Vagina (tissue), 2 donors: ENCODE measurements at regions not wholly inside any gene's neighbourhood (a gene's known extent, or its start where the extent isn't known, plus 50 kb on each side); places are given as distances from the start of the nearest gene placed in this dataset.

Experiments used
- DNase-seq, 2 donors: peaks; one replicate each; pipeline ENCODE4 v3.0.0-alpha.2; 2017; ENCODE audit errors: extremely low spot score in 2 of 2
- H3K27ac ChIP-seq: fragments of 200-600 bp; sonication (generic); one replicate; pipeline ENCODE4 v1.5.1; 2019
- H3K27me3 ChIP-seq: fragments of 200-600 bp; sonication (generic); one replicate; pipeline ENCODE4 v1.5.1; 2019
- H3K36me3 ChIP-seq, 2 donors: fragments of 200-600 bp; sonication (generic); one replicate each; pipeline ENCODE4 v1.5.1; 2017 to 2019
- H3K4me1 ChIP-seq: fragments of 200-600 bp; sonication (generic); one replicate; pipeline ENCODE4 v1.5.1; 2019
- H3K4me3 ChIP-seq, 2 donors: fragments of 200-600 bp; sonication (generic); 1 replicate in 1 of 2; 2 replicates in 1 of 2; pipeline ENCODE4 v1.5.1; 2016 to 2019
- H3K9me3 ChIP-seq: fragments of 200-600 bp; sonication (generic); one replicate; pipeline ENCODE4 v1.5.1; 2019
- POLR2A ChIP-seq, 2 donors: fragments of 450-650 bp; IDR thresholded peaks; one replicate each; pipeline ENCODE4 v1.6.1; 2017; ENCODE audit warnings: antibody characterized with exemption in 2 of 2, mild to moderate bottlenecking in 2 of 2, moderate library complexity in 2 of 2
- POLR2AphosphoS5 ChIP-seq, 2 donors: sonication (generic); formaldehyde crosslinking; IDR thresholded peaks; one replicate each; pipeline ENCODE4 v1.9.0; 2017; ENCODE audit warnings: antibody characterized with exemption in 2 of 2, mild to moderate bottlenecking in 2 of 2, low read depth in 1 of 2; ENCODE audit not compliant: insufficient read depth in 1 of 2
- intact Hi-C: fragments of 100-400 bp; cut with DNase I; formaldehyde crosslinking; loops from one replicate; pipeline ENCODE4 v1.15.1; 2023
- TF ChIP-seq, protein P1 (sequence below), 3 experiments: fragments of 450-650 bp in 2 of 3; fragments of 200-600 bp in 1 of 3; sonication (generic) in 1 of 3; IDR thresholded peaks; one replicate each; pipeline ENCODE4 v1.5.1; 2017 to 2019; ENCODE audit warnings: antibody characterized with exemption in 3 of 3, mild to moderate bottlenecking in 2 of 3, moderate library complexity in 2 of 3

DNA sequence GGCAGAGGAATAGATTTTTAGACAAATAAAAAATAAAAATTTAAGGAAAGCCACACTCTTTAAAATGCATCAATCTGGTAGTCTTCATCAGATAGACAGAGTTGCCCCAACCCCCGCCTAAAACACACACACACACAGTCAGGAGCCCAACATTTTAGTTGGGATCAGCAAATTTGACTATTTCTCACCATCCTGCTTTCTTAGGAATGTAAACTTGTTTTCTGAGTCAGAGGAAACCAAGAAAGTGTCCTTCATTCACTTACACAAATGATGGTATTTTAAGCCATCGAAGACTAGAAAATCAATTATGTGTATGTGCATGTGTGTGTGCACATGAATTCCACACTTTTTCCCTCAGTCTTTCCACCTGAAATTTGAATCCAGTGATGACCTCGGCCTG, 1657.5 kb downstream of the SLITRK1 start:
- H3K27ac ChIP-seq, result no peak overlapping the region
- no peaks in the 10 kb centered on the region for H3K9me3 ChIP-seq
- no peak overlapping the region for H3K4me3 ChIP-seq
- H3K27me3 ChIP-seq, result no peaks in the 10 kb centered on the region
- TF ChIP-seq, protein P1, sequence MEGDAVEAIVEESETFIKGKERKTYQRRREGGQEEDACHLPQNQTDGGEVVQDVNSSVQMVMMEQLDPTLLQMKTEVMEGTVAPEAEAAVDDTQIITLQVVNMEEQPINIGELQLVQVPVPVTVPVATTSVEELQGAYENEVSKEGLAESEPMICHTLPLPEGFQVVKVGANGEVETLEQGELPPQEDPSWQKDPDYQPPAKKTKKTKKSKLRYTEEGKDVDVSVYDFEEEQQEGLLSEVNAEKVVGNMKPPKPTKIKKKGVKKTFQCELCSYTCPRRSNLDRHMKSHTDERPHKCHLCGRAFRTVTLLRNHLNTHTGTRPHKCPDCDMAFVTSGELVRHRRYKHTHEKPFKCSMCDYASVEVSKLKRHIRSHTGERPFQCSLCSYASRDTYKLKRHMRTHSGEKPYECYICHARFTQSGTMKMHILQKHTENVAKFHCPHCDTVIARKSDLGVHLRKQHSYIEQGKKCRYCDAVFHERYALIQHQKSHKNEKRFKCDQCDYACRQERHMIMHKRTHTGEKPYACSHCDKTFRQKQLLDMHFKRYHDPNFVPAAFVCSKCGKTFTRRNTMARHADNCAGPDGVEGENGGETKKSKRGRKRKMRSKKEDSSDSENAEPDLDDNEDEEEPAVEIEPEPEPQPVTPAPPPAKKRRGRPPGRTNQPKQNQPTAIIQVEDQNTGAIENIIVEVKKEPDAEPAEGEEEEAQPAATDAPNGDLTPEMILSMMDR (IDR thresholded peaks at IDR 0.05), result no peak
- TF ChIP-seq POLR2A (IDR thresholded peaks at IDR 0.05), result no peak
- no peak for TF ChIP-seq POLR2AphosphoS5 (IDR thresholded peaks at IDR 0.05; ENCODE audit: insufficient read depth in 1 of 2, low read depth in 1 of 2)
- H3K36me3 ChIP-seq, result no peaks in the 10 kb centered on the region
- intact Hi-C loops, result no loop called here
- H3K4me1 ChIP-seq, result no peaks in the 10 kb centered on the region
- no peak for DNase-seq

DNA sequence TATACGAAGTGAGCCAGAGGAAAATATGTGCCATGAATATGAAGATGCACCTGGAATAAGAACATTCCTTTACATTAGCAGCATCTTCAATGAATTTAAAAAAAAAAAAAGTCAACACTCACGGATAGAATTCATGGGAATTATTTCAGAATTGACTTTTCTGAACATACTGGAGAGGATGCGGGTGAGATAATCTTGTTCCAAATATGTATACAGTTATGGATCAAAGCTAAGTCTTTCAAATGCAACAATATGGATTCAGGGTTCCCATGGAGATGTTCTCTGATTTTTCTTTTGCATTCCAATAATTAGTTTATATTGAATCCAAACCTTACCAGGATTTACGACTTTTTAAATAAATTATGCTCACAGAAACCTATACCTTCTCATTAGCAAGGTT, 1660.7 kb downstream of the SLITRK1 start:
- Histone ChIP-seq H3K9me3 (no peaks in the 10 kb centered on the region), H3K36me3 (no peaks in the 10 kb centered on the region), H3K27me3 (no peaks in the 10 kb centered on the region), H3K27ac (no peak overlapping the region), H3K4me1 (no peaks in the 10 kb centered on the region), H3K4me3 (no peak overlapping the region)
- DNase-seq, result no peak
- intact Hi-C loops, result no loop called here
- TF ChIP-seq POLR2A (IDR thresholded peaks at IDR 0.05), result no peak
- TF ChIP-seq, protein P1 (IDR thresholded peaks at IDR 0.05), result no peak
- no peak for TF ChIP-seq POLR2AphosphoS5 (IDR thresholded peaks at IDR 0.05; ENCODE audit: insufficient read depth in 1 of 2, low read depth in 1 of 2)

DNA sequence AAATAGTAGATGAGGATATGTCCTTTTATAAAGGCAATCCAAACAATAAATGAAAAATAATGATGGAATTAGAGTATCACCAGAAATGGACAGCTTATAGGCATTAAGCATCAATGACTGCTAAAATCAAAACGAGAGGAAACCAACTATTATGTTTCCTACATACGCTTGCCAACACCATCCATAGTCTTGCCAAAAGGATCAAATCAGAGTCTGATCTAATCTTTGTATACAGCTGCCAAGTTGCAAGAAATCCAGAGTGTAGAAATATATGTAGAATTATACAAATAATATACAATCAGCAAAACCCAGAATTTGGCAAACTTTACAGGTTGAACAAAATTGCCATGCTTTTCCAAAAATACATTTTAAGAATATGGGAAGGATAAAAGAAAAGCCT, 1661.6 kb downstream of the SLITRK1 start:
- intact Hi-C loops, result no loop called here
- TF ChIP-seq POLR2AphosphoS5 (IDR thresholded peaks at IDR 0.05; ENCODE audit: insufficient read depth in 1 of 2, low read depth in 1 of 2) (no peak), POLR2A (IDR thresholded peaks at IDR 0.05) (no peak)
- TF ChIP-seq, protein P1 (IDR thresholded peaks at IDR 0.05), result no peak
- H3K27me3 ChIP-seq, result no peaks in the 10 kb centered on the region
- DNase-seq, result no peak
- H3K4me3 ChIP-seq, result no peak overlapping the region
- H3K36me3 ChIP-seq, result no peaks in the 10 kb centered on the region
- no peaks in the 10 kb centered on the region for H3K4me1 ChIP-seq
- H3K9me3 ChIP-seq, result no peaks in the 10 kb centered on the region
- H3K27ac ChIP-seq, result no peak overlapping the region

DNA sequence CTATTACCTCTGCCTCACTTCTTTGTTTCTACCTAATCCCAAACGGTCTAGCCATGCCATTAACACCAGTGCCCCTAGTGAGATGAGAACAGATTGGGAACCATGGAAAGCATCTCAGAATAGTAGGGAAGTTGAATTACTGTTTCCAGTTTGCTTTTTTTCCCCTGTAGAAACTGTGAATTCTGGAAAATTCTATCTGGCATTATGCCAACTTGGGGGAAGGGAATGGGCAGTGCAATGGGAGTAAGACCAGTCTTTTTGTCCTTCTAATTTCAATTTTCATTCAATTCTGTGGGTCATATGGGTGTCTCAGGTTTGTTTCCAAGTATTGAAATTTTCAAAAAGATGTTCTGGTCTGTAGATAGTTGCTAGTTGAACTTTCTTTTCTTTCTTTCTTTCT, 1666.1 kb downstream of the SLITRK1 start:
- no peak for TF ChIP-seq POLR2AphosphoS5 (IDR thresholded peaks at IDR 0.05; ENCODE audit: insufficient read depth in 1 of 2, low read depth in 1 of 2)
- TF ChIP-seq POLR2A (IDR thresholded peaks at IDR 0.05), result no peak
- TF ChIP-seq, protein P1 (IDR thresholded peaks at IDR 0.05), result no peak
- H3K27me3 ChIP-seq, result no peaks in the 10 kb centered on the region
- intact Hi-C loops, result no loop called here

DNA sequence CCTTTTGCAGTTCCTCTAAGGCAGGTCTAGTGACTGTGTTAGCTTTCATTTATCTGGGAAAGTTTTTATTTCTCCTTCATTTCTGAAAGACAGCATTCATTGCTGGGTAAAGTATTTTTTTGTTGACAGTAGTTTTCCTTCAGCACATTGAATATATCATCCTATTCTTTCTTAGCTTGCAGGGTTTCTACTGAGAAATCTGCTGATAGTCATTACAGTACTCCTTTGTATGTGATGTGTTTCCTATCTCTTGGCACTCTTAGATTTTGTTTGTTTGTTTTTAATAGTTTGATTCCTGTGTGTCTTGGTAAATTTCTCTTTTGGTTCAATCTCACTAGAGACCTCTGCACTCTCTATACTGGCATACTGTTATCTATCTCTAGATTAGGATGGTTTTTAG, 1667.9 kb downstream of the SLITRK1 start:
- no peak overlapping the region for H3K4me3 ChIP-seq
- H3K36me3 ChIP-seq, result no peaks in the 10 kb centered on the region
- H3K27ac ChIP-seq, result no peak overlapping the region
- no peaks in the 10 kb centered on the region for H3K4me1 ChIP-seq
- intact Hi-C loops, result no loop called here
- H3K9me3 ChIP-seq, result no peaks in the 10 kb centered on the region
- DNase-seq, result no peak
- H3K27me3 ChIP-seq, result no peaks in the 10 kb centered on the region
- TF ChIP-seq, protein P1 (IDR thresholded peaks at IDR 0.05), result no peak
- TF ChIP-seq POLR2A (IDR thresholded peaks at IDR 0.05) (no peak), POLR2AphosphoS5 (IDR thresholded peaks at IDR 0.05; ENCODE audit: insufficient read depth in 1 of 2, low read depth in 1 of 2) (no peak)

More for the DNA sequence above, 1666.1 kb downstream of the SLITRK1 start:
- no peaks in the 10 kb centered on the region for H3K4me1 ChIP-seq
- no peak overlapping the region for H3K4me3 ChIP-seq
- no peak for DNase-seq
- H3K27ac ChIP-seq, result no peak overlapping the region
- no peaks in the 10 kb centered on the region for H3K36me3 ChIP-seq
- H3K9me3 ChIP-seq, result no peaks in the 10 kb centered on the region
